Endodermal cell (in vitro differentiated cells): ENCODE measurements at regions not wholly inside any gene's neighbourhood (a gene's known extent, or its start where the extent isn't known, plus 50 kb on each side); places are given as distances from the start of the nearest gene placed in this dataset.

Experiments
- DNase-seq: peaks from one replicate; pipeline ENCODE4 v3.0.0-alpha.2; 2017
- H3K27ac ChIP-seq: 2 replicates; pipeline ENCODE4 v1.5.1; 2013; ENCODE audit warnings: mild to moderate bottlenecking, low read depth, low read length, moderate library complexity
- H3K27me3 ChIP-seq: 2 replicates; pipeline ENCODE4 v1.6.1; 2013; ENCODE audit warnings: mild to moderate bottlenecking, low read length, moderate library complexity; ENCODE audit not compliant: insufficient read depth, control insufficient read depth, poor library complexity, severe bottlenecking
- H3K36me3 ChIP-seq: 2 replicates; pipeline ENCODE4 v1.7.0; 2013; ENCODE audit warnings: mild to moderate bottlenecking, low read length, moderate library complexity; ENCODE audit not compliant: control insufficient read depth, insufficient read depth
- H3K4me1 ChIP-seq: one replicate; pipeline ENCODE4 v1.7.0; 2013; ENCODE audit warnings: low read length; ENCODE audit not compliant: control insufficient read depth, insufficient read depth
- H3K4me3 ChIP-seq: 2 replicates; pipeline ENCODE4 v1.5.1; 2013; ENCODE audit warnings: mild to moderate bottlenecking, low read length, moderate library complexity
- H3K9ac ChIP-seq: 2 replicates; pipeline ENCODE4 v1.6.1; 2013; ENCODE audit warnings: mild to moderate bottlenecking, low read length, moderate library complexity; ENCODE audit not compliant: poor library complexity, severe bottlenecking; ENCODE audit errors: extremely low read depth
- H3K9me3 ChIP-seq: 2 replicates; pipeline ENCODE4 v1.6.1; 2013; ENCODE audit warnings: mild to moderate bottlenecking, low read length, moderate library complexity; ENCODE audit not compliant: control insufficient read depth
- H3K27ac Mint-ChIP-seq: 2 replicates; pipeline ENCODE4 v1.8.0; 2020; ENCODE audit warnings: mixed read lengths
- H3K27me3 Mint-ChIP-seq: 2 replicates; pipeline ENCODE4 v1.8.0; 2021; ENCODE audit warnings: mild to moderate bottlenecking, mixed read lengths; ENCODE audit not compliant: insufficient read depth
- H3K36me3 Mint-ChIP-seq: 2 replicates; pipeline ENCODE4 v1.8.0; 2020; ENCODE audit warnings: low read depth, mixed read lengths
- H3K4me1 Mint-ChIP-seq: 2 replicates; pipeline ENCODE4 v1.8.0; 2020; ENCODE audit warnings: mixed read lengths
- H3K4me3 Mint-ChIP-seq: 2 replicates; pipeline ENCODE4 v1.8.0; 2020; ENCODE audit warnings: mild to moderate bottlenecking, moderate library complexity, mixed read lengths
- H3K9me3 Mint-ChIP-seq: 2 replicates; pipeline ENCODE4 v1.8.0; 2020; ENCODE audit warnings: mild to moderate bottlenecking, mixed read lengths
- CTCF ChIP-seq: fragments of 200-600 bp; sonication (generic); conservative IDR thresholded peaks from 2 replicates; pipeline ENCODE4 v1.5.0; 2021; ENCODE audit warnings: antibody characterized with exemption, mild to moderate bottlenecking
- WGBS, 2 experiments: methylation state at CpG; one replicate each; pipeline versions ENCODE4 v1.1.5 to v1.1.7; 2013; ENCODE audit warnings: missing lambda C conversion rate in 2 of 2, mixed read lengths in 1 of 2; ENCODE audit not compliant: insufficient coverage in 1 of 2, insufficient read length in 1 of 2; 5-methylcytosine and 5-hydroxymethylcytosine counted together

- no peak overlapping the region for H3K27ac ChIP-seq
- H3K4me1 Mint-ChIP-seq = no peaks in the 10 kb centered on the region
- H3K27ac Mint-ChIP-seq = no peak overlapping the region
- H3K36me3 ChIP-seq = no peaks in the 10 kb centered on the region
- H3K36me3 Mint-ChIP-seq = no peaks in the 10 kb centered on the region
- no peaks in the 10 kb centered on the region for H3K4me1 ChIP-seq
- no peaks in the 10 kb centered on the region for H3K27me3 ChIP-seq
- no peak overlapping the region for H3K9ac ChIP-seq
- DNase-seq = no peak
- H3K9me3 Mint-ChIP-seq = no peaks in the 10 kb centered on the region
- no peak overlapping the region for H3K4me3 Mint-ChIP-seq
- H3K27me3 Mint-ChIP-seq = no peaks in the 10 kb centered on the region
- no peaks in the 10 kb centered on the region for H3K9me3 ChIP-seq
- TF ChIP-seq CTCF = no peak
- no peak overlapping the region for H3K4me3 ChIP-seq
These were observed 271.3 kb upstream of the RGS18 start for GRCh38 chr1:191886977-191887376.

GRCh38 chr1:191888996-191889622 is 269.2 kb upstream of the RGS18 start:
- Mint-ChIP-seq H3K27me3 (no peaks in the 10 kb centered on the region), H3K9me3 (no peaks in the 10 kb centered on the region), H3K27ac (no peak overlapping the region), H3K4me1 (no peaks in the 10 kb centered on the region), H3K36me3 (no peaks in the 10 kb centered on the region), H3K4me3 (no peak overlapping the region)
- Histone ChIP-seq H3K27ac (no peak overlapping the region), H3K27me3 (no peaks in the 10 kb centered on the region), H3K36me3 (no peaks in the 10 kb centered on the region), H3K9me3 (no peaks in the 10 kb centered on the region), H3K9ac (no peak overlapping the region), H3K4me3 (no peak overlapping the region), H3K4me1 (no peaks in the 10 kb centered on the region)
- TF ChIP-seq CTCF = no peak
- 92 to 95% methylated on average over 3 to 4 of the region's 4 CpGs for WGBS, 2 experiments
- DNase-seq = no peak

- WGBS, 2 experiments = 83 to 95% methylated on average over 2 to 3 of the region's 3 CpGs
- H3K9me3 Mint-ChIP-seq = no peaks in the 10 kb centered on the region
- H3K4me3 ChIP-seq = no peak overlapping the region
- H3K4me1 ChIP-seq = no peaks in the 10 kb centered on the region
- no peak for TF ChIP-seq CTCF
- no peak overlapping the region for H3K27ac Mint-ChIP-seq
- H3K27ac ChIP-seq = no peak overlapping the region
- no peak overlapping the region for H3K4me3 Mint-ChIP-seq
- no peaks in the 10 kb centered on the region for H3K9me3 ChIP-seq
- no peaks in the 10 kb centered on the region for H3K36me3 ChIP-seq
- DNase-seq = no peak
- H3K36me3 Mint-ChIP-seq = no peaks in the 10 kb centered on the region
- H3K9ac ChIP-seq = no peak overlapping the region
- no peaks in the 10 kb centered on the region for H3K27me3 Mint-ChIP-seq
- no peaks in the 10 kb centered on the region for H3K4me1 Mint-ChIP-seq
- no peaks in the 10 kb centered on the region for H3K27me3 ChIP-seq
These were observed 268.6 kb upstream of the RGS18 start for GRCh38 chr1:191889623-191890003.
